ENCODE measurements at regions not wholly inside any gene's neighbourhood (a gene's known extent, or its start where the extent isn't known, plus 50 kb on each side); places are given as distances from the start of the nearest gene placed in this dataset.

- no peak for TF ChIP-seq CTCF (IDR thresholded peaks at IDR 0.05)
- no peak for TF ChIP-seq EZH2 (IDR thresholded peaks at IDR 0.05; ENCODE audit: borderline replicate concordance, insufficient read depth, low read depth, low read length, poor library complexity, severe bottlenecking)
These were observed 647.6 kb downstream of the TNS3 start for GRCh38 chr7:46934198-46934825.
